OCI-LY3 (cell line): ENCODE measurements at regions not wholly inside any gene's neighbourhood (a gene's known extent, or its start where the extent isn't known, plus 50 kb on each side); places are given as distances from the start of the nearest gene placed in this dataset.

Experiments used
- CTCF ChIP-seq: fragments of 200-600, 300-600 bp; sonication (generic); IDR thresholded peaks from 2 replicates; pipeline ENCODE4 v1.5.1; 2014; ENCODE audit warnings: antibody characterized with exemption, low read length, low read depth
- EZH2phosphoT487 ChIP-seq: fragments of 200-600 bp; shearing (Covaris generic); IDR thresholded peaks from 2 replicates; pipeline ENCODE4 v1.6.1; 2018; ENCODE audit warnings: antibody characterized with exemption, mixed run types, low read depth

GRCh38 chr3:187617213-187617612, 53.0 kb downstream of the SST start:
- TF ChIP-seq CTCF: no peak
- TF ChIP-seq EZH2phosphoT487: no peak
